OCI-LY7 (cell line): ENCODE measurements at regions not wholly inside any gene's neighbourhood (a gene's known extent, or its start where the extent isn't known, plus 50 kb on each side); places are given as distances from the start of the nearest gene placed in this dataset.

ENCODE experiments used
- EZH2phosphoT487 ChIP-seq: fragments of 200-600 bp; sonication (generic); IDR thresholded peaks from 2 replicates; pipeline ENCODE4 v1.6.1; 2018; ENCODE audit warnings: low read depth, borderline replicate concordance, mild to moderate bottlenecking, mixed run types, antibody characterized with exemption, low read length, moderate library complexity, mixed read lengths
- TF ChIP-seq, protein P1 (sequence below): fragments of 200-600 bp; sonication (generic); conservative IDR thresholded peaks from 2 replicates; pipeline ENCODE4 v1.5.1; 2014; ENCODE audit warnings: mild to moderate bottlenecking, antibody characterized with exemption, low read length, moderate library complexity, mixed read lengths

DNA sequence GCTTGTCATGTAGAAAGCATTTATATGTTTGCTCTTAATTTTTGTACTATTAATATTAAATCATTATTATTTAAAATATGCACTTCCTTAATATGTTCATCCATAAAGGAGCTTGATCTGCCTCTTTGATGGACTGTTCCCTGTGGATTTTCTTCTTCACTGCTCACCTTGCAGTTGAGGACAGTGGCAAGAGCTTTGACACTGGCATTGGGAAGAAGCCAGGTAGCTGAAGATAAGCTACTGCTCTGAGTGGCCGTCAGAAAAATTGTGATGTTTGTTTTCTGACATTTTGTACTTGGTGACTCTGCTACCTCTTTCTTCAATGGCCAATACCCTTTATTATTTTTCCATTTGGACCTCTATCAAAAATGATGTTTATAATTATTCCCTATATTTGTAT lies 349.4 kb upstream of the NOVA1 start:
- TF ChIP-seq, protein P1, sequence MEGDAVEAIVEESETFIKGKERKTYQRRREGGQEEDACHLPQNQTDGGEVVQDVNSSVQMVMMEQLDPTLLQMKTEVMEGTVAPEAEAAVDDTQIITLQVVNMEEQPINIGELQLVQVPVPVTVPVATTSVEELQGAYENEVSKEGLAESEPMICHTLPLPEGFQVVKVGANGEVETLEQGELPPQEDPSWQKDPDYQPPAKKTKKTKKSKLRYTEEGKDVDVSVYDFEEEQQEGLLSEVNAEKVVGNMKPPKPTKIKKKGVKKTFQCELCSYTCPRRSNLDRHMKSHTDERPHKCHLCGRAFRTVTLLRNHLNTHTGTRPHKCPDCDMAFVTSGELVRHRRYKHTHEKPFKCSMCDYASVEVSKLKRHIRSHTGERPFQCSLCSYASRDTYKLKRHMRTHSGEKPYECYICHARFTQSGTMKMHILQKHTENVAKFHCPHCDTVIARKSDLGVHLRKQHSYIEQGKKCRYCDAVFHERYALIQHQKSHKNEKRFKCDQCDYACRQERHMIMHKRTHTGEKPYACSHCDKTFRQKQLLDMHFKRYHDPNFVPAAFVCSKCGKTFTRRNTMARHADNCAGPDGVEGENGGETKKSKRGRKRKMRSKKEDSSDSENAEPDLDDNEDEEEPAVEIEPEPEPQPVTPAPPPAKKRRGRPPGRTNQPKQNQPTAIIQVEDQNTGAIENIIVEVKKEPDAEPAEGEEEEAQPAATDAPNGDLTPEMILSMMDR: no peak
- TF ChIP-seq EZH2phosphoT487: no peak
